ENCODE measurements at regions not wholly inside any gene's neighbourhood (a gene's known extent, or its start where the extent isn't known, plus 50 kb on each side); places are given as distances from the start of the nearest gene placed in this dataset.
A peak's percentile ranks its signal among the peaks of the same experiment; 100 is the strongest.

DNA sequence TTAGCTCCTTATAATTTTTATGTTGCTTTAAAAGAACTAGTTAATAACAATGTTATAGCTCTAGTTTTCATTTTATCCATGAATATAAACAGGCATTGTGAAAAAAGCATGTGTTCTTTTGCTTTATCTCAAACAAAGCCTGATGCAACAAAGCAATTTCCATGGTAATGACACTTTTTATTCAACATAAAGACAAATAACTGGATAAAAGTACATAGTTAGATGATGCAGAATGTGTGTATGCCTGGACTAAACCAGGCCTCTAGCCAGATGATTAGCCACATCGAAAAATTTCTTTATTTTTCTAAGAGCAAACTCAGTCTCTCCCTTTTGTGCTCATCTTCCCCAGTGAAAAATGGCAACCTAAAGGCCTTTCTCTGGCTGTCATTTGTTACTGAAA lies 125.6 kb upstream of the TARS1 start:
- in situ Hi-C loops (cut with HindIII; ENCODE audit: low pct_unique_long_range_greater_than_20kb, low sequenced_read_pairs): no loop called here
- no peak for DNase-seq (ENCODE audit: low read depth in 1 of 2, low spot score in 1 of 2)
- no peak for TF ChIP-seq JUND (IDR thresholded peaks at IDR 0.05; ENCODE audit: low read depth)

DNA sequence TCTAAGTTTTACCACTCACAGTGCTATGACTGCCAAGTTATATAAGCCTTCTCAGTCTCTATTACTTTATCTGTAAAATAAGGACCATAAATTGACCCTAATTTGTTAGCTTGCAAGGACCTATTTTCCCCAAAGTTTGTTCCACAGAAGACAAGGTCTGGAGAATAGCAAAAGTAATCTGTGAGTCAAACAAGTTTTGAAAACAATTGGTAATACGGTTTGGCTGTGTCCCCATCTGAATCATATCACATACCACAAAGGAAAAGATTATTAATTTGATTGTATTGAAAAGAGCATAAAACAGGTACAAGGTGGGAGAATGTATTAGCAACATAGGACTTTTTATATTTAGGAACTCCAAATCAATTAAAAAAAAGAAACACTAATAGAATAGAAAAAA lies 124.0 kb upstream of the TARS1 start:
- TF ChIP-seq JUND (IDR thresholded peaks at IDR 0.05; ENCODE audit: low read depth): no peak
- DNase-seq (ENCODE audit: low read depth in 1 of 2, low spot score in 1 of 2): no peak
- in situ Hi-C loops (cut with HindIII; ENCODE audit: low pct_unique_long_range_greater_than_20kb, low sequenced_read_pairs): no loop called here

DNA sequence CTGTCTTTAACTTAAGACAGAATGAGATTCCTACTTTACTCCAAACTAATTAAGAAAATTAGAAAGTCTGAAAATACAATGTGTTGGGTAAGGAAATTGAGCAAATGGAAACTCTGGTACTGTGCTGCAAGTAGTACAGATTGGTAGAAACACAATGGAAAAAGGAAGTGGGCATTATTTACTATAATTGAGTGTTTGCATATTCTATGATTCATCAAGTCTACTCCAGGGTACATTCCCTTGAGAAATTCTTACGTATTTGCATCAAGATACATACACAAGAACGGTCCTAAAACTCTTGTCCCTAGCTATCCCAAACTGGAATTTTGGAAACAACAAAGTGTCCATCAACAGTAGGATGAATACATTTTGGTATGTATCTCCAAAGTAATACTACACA lies 123.5 kb upstream of the TARS1 start:
- DNase-seq (ENCODE audit: low read depth in 1 of 2, low spot score in 1 of 2): no peak
- in situ Hi-C loops (cut with HindIII; ENCODE audit: low pct_unique_long_range_greater_than_20kb, low sequenced_read_pairs): no loop called here

DNA sequence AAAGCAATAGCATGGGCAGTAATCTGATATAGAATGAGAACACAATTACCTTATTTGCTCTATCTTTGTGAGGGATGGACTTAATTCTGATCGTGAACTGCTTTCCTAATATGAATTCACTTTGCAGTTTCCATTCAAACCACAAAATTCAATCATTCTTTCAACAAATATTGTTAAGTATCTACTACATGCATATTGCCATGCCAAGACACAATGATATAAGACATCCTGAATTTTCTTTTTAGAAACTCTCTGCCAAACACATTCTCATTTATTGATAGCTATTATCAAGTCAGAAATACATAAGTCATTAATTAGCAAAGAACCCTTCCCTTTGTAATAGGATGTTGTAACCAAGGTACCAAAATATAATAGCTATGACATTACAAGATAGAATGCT lies 121.6 kb upstream of the TARS1 start:
- in situ Hi-C loops (cut with HindIII; ENCODE audit: low pct_unique_long_range_greater_than_20kb, low sequenced_read_pairs): no loop called here
- TF ChIP-seq JUND (IDR thresholded peaks at IDR 0.05; ENCODE audit: low read depth): no peak
- no peak for DNase-seq (ENCODE audit: low read depth in 1 of 2, low spot score in 1 of 2)

More for the DNA sequence above, 123.5 kb upstream of the TARS1 start:
- no peak for TF ChIP-seq JUND (IDR thresholded peaks at IDR 0.05; ENCODE audit: low read depth)

DNA sequence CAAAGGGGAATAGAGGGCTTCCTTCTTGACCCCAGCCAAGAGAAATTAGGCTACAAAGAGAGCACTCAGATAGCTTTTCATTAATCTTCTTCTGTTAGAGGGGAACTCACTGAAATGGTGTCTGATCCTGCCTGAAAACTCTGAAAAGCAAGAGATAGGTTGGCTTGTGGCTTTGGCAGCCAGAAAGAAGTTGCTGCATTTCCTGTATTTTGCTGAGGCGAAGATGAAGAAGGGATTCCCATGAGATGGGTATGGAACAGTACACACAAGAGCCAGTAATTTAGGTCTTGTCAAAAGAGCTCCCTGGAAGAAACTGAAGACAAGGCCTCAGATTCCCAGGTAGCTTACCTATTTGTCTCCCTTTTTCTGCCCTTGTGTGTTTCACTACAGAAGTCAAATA lies 120.9 kb upstream of the TARS1 start:
- in situ Hi-C loops (cut with HindIII; ENCODE audit: low pct_unique_long_range_greater_than_20kb, low sequenced_read_pairs): no loop called here
- DNase-seq (ENCODE audit: low read depth in 1 of 2, low spot score in 1 of 2): no peak
- TF ChIP-seq JUND (IDR thresholded peaks at IDR 0.05; ENCODE audit: low read depth): no peak

DNA sequence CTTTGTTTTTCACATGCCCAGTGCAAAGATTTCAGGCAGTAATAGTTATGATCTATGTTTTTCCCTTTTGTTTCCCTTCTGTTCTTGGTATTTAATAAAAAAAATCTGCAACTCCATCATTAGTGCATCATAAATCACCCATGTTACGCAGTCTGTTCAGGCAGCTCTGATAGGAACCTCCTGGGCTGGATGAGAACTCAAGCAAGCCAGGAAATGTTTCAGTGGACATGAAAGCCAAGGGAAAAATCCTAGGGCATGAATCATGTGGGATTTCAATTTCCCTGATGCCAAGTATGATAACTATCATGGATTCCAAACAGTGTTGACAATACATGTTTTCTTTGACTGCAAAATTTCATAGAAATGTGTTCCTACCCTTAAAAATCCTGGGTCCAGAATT lies 119.7 kb upstream of the TARS1 start:
- in situ Hi-C loops (cut with HindIII; ENCODE audit: low pct_unique_long_range_greater_than_20kb, low sequenced_read_pairs): no loop called here
- peak in 1 of 2 experiments; percentile 7 for DNase-seq (ENCODE audit: low read depth in 1 of 2, low spot score in 1 of 2)
- no peak for TF ChIP-seq JUND (IDR thresholded peaks at IDR 0.05; ENCODE audit: low read depth)

DNA sequence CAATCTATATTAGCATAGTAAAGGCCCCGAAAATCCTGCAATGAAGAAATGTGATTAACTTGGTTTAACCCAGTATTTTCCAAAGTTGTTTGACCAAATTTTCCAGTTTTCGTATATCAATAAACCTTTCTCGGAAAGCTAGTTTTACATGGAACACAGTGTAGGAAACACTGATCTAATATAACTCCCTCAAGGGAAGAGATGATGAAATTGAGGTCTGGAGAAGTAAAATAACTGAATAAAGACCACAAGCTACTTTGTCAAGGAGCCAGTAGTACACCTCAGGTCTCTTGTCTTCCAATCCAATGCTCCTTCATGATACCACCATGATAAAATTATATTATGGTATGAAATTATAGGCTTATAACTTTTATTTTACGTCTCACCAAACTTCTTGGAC lies 118.1 kb upstream of the TARS1 start:
- no peak for DNase-seq (ENCODE audit: low read depth in 1 of 2, low spot score in 1 of 2)
- in situ Hi-C loops (cut with HindIII; ENCODE audit: low pct_unique_long_range_greater_than_20kb, low sequenced_read_pairs): no loop called here
- TF ChIP-seq JUND (IDR thresholded peaks at IDR 0.05; ENCODE audit: low read depth): no peak

DNA sequence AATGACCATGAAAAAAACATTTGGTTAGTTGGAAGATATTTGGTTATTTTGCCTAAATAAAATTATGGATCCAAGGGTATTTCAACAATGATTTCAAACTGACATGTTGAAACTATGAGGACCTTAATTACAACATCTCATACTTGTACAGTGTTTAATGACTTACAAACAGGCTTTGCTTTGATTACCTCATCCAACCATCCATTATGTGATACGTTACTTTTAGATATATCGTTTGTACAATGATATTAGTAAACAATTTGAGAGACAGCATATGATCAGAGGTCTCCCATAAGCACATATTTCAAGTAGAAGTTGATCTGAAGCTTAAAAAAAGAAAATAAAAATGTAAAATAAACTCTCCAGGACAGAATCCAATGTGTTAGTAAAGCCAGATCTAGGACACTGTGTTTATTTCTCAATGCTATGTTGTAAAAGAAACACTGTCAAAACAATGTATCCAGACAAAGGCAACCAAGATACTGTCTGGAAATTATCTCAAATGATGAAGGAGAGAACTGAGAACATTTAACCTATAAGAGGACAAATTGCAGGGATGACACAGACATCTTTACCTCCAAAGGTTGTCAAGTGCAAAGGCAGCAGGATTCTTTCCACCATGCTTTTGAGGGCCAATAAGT lies 116.0 kb upstream of the TARS1 start:
- in situ Hi-C loops (cut with HindIII; ENCODE audit: low pct_unique_long_range_greater_than_20kb, low sequenced_read_pairs): no loop called here
- DNase-seq (ENCODE audit: low read depth in 1 of 2, low spot score in 1 of 2): no peak
- no peak for TF ChIP-seq JUND (IDR thresholded peaks at IDR 0.05; ENCODE audit: low read depth)

DNA sequence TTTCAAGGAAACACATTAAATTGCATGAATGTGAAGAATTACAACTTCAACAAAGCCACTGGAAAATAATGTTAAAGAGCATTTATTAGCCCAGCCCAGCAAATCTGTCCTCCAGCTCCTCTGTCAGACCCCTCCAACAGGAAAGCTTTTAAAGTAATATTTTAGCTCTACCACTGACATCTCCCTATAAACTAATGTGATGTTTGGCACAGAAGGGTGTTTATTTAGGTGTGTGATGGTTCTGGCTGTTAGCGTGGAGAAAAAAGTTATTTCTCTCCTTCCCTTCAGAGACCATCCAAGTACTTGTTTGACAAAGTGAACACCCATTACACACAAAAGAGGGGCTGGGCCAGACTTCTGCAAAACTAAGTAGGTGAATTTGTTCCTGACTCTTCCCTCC lies 111.9 kb upstream of the TARS1 start:
- in situ Hi-C loops (cut with HindIII; ENCODE audit: low pct_unique_long_range_greater_than_20kb, low sequenced_read_pairs): no loop called here
- no peak for DNase-seq (ENCODE audit: low read depth in 1 of 2, low spot score in 1 of 2)
- no peak for TF ChIP-seq JUND (IDR thresholded peaks at IDR 0.05; ENCODE audit: low read depth)

DNA sequence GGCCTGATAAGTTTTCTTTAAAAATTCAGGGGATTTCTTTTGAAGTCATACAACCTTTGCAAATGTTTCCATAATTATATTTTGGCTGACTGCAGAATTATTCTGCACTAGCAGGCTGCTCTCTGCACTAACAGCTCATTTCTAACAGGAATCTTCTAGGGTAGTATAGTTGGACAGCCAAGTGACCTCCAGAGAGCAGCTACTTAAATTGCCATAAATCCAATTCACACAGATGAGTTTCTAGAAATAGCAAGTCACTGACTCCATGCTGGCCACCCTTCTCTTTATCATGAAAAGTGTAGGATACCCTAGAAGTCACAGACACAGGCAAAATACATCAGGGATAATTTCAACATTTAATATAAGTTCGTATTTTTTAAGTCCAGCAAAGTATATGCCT lies 110.9 kb upstream of the TARS1 start:
- no peak for TF ChIP-seq JUND (IDR thresholded peaks at IDR 0.05; ENCODE audit: low read depth)
- DNase-seq (ENCODE audit: low read depth in 1 of 2, low spot score in 1 of 2): no peak
- in situ Hi-C loops (cut with HindIII; ENCODE audit: low pct_unique_long_range_greater_than_20kb, low sequenced_read_pairs): no loop called here

DNA sequence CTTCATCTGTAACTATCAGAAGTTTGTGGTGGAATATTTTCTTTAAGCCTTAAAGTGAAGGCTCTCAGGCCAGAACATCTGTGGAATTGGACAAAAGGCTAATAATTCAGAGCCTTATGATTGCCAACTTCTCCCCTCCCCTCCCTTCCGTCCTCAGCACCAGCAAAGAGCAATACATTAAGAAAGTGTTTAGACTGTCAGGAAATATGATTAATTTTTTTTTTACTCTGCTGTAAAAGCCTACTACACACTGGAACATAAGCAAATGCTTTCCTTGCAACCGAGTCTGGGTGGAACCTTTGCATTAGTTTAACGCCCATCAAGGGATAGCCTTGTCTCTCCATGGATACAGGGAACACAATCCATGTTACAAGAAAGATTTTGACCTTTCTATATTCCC lies 110.3 kb upstream of the TARS1 start:
- in situ Hi-C loops (cut with HindIII; ENCODE audit: low pct_unique_long_range_greater_than_20kb, low sequenced_read_pairs): no loop called here
- TF ChIP-seq JUND (IDR thresholded peaks at IDR 0.05; ENCODE audit: low read depth): no peak
- DNase-seq (ENCODE audit: low read depth in 1 of 2, low spot score in 1 of 2): no peak

DNA sequence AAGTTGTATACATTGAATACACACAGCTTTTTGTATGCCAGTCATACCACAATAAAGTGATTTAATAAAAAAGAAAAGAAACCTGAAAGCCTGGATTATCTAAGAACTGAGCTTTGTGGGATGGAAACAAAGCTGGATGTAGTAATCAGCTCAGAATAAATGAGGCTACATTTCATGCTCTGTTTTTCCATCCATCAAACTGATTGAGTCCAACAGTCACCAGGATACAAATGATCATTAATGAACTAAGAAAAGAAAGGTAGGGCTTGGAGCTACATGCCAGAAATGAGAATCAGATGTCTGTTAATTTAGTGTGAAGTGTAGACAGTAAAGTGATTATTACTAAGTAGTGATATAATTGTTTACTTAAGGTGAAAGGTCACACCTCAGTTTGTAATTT lies 109.8 kb upstream of the TARS1 start:
- DNase-seq (ENCODE audit: low read depth in 1 of 2, low spot score in 1 of 2): no peak
- in situ Hi-C loops (cut with HindIII; ENCODE audit: low pct_unique_long_range_greater_than_20kb, low sequenced_read_pairs): no loop called here

DNA sequence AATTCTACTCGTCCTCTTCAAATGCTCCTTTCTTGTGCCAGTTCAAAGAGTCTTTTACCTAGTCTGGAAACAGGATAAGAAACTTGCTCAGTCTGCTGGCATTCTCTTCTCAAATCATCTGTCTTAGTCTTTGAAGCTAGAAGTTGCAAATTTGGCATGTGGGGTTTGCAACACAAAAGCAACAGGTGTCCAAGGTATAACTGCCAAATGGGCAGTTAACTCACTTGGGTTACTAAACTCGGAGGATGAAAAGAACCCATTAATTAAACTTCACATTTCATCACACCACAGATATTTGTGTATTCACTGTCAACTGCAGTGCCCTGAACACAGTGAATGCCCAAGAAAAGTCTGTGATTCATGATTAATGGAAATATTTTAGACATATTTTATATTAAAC lies 108.0 kb upstream of the TARS1 start:
- DNase-seq (ENCODE audit: low read depth in 1 of 2, low spot score in 1 of 2): no peak
- in situ Hi-C loops (cut with HindIII; ENCODE audit: low pct_unique_long_range_greater_than_20kb, low sequenced_read_pairs): no loop called here
- TF ChIP-seq JUND (IDR thresholded peaks at IDR 0.05; ENCODE audit: low read depth): no peak

More for the DNA sequence above, 109.8 kb upstream of the TARS1 start:
- no peak for TF ChIP-seq JUND (IDR thresholded peaks at IDR 0.05; ENCODE audit: low read depth)

DNA sequence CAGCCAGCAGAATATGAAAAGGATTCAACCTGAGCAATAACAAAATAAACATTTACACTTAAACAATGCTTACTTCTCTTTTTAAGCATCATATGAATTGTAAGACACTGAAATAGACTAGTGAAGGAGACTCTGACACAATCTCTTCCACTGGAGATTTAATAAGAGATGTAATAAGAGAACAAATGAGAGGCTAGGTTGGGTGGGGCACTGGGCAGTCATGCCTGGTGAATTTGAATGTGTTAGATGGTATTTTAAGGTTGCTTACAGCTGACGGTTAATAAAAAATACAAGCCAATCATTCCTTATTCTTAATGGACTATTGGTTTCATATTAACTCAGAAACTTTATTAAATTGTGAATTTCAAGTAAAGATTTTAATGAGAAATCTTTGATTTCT lies 105.9 kb upstream of the TARS1 start:
- no peak for TF ChIP-seq JUND (IDR thresholded peaks at IDR 0.05; ENCODE audit: low read depth)
- DNase-seq (ENCODE audit: low read depth in 1 of 2, low spot score in 1 of 2): no peak
- in situ Hi-C loops (cut with HindIII; ENCODE audit: low pct_unique_long_range_greater_than_20kb, low sequenced_read_pairs): no loop called here
